ENCODE measurements at regions not wholly inside any gene's neighbourhood (a gene's known extent, or its start where the extent isn't known, plus 50 kb on each side); places are given as distances from the start of the nearest gene placed in this dataset.

GRCh38 chr10:56605051-56605450 lies 244.0 kb upstream of the ZWINT start:
- TF ChIP-seq CTCF (IDR thresholded peaks at IDR 0.05) (no peak), ZFX (IDR thresholded peaks at IDR 0.05; ENCODE audit: borderline replicate concordance) (no peak)
- no peak overlapping the region for H3K27ac ChIP-seq

- TF ChIP-seq CTCF (IDR thresholded peaks at IDR 0.05) (no peak), ZFX (IDR thresholded peaks at IDR 0.05; ENCODE audit: borderline replicate concordance) (no peak)
Observed at GRCh38 chr10:56604624-56605023, 243.6 kb upstream of the ZWINT start.

GRCh38 chr10:56599201-56599600 lies 238.1 kb upstream of the ZWINT start:
- TF ChIP-seq CTCF (IDR thresholded peaks at IDR 0.05) (no peak), ZFX (IDR thresholded peaks at IDR 0.05; ENCODE audit: borderline replicate concordance) (no peak)
- no peak overlapping the region for H3K27ac ChIP-seq

More at GRCh38 chr10:56604624-56605023, 243.6 kb upstream of the ZWINT start:
- no peak overlapping the region for H3K27ac ChIP-seq

- TF ChIP-seq CTCF (IDR thresholded peaks at IDR 0.05), result no peak
- no peak for TF ChIP-seq ZFX (IDR thresholded peaks at IDR 0.05; ENCODE audit: borderline replicate concordance)
- no peak overlapping the region for H3K27ac ChIP-seq
Observed at GRCh38 chr10:56596257-56596656, 235.2 kb upstream of the ZWINT start.

GRCh38 chr10:56593120-56593519 lies 232.1 kb upstream of the ZWINT start:
- no peak overlapping the region for H3K27ac ChIP-seq
- no peak for TF ChIP-seq CTCF (IDR thresholded peaks at IDR 0.05)
- no peak for TF ChIP-seq ZFX (IDR thresholded peaks at IDR 0.05; ENCODE audit: borderline replicate concordance)

- H3K27ac ChIP-seq, result no peak overlapping the region
- TF ChIP-seq CTCF (IDR thresholded peaks at IDR 0.05) (no peak), ZFX (IDR thresholded peaks at IDR 0.05; ENCODE audit: borderline replicate concordance) (no peak)
Observed at GRCh38 chr10:56586461-56586891, 225.4 kb upstream of the ZWINT start.

- no peak for TF ChIP-seq ZFX (IDR thresholded peaks at IDR 0.05; ENCODE audit: borderline replicate concordance)
- TF ChIP-seq CTCF (IDR thresholded peaks at IDR 0.05), result no peak
- H3K27ac ChIP-seq, result no peak overlapping the region
Observed at GRCh38 chr10:56585447-56586171, 224.6 kb upstream of the ZWINT start.

Measured in 22Rv1 (cell line).